Esophagus squamous epithelium (tissue), 4 donors: ENCODE measurements at regions not wholly inside any gene's neighbourhood (a gene's known extent, or its start where the extent isn't known, plus 50 kb on each side); places are given as distances from the start of the nearest gene placed in this dataset.

Source experiments
- POLR2A ChIP-seq, 4 donors: fragments of 450-650 bp; IDR thresholded peaks; one replicate each; pipeline ENCODE4 v1.6.1; 2017; ENCODE audit warnings: antibody characterized with exemption in 4 of 4, mild to moderate bottlenecking in 4 of 4, moderate library complexity in 3 of 4
- TF ChIP-seq, protein P1 (sequence below), 6 experiments: fragments of 450-650 bp in 4 of 6; fragments of 200-600 bp in 2 of 6; sonication (generic) in 2 of 6; IDR thresholded peaks; one replicate each; pipeline ENCODE4 v1.5.1; 2016 to 2019; ENCODE audit warnings: antibody characterized with exemption in 6 of 6, mild to moderate bottlenecking in 4 of 6, moderate library complexity in 4 of 6

DNA sequence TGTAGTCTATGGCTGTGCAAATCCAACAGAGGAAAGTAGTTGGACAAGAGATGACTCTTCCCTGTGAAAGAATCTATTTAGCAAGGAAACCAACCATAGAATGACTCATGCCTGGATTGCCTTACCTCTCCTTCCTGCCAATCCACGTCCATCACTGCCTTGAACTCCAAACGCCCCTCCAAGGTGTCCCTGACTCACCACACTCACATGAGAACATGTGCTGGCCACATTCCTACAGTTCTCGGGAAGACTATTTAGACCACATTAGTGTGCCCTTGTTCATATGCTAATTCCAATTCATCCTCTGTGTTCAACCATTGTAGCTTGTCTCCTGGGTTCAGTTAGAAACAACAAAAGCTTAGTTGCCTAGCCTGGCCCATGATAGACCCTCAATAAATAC, 157.3 kb downstream of the SLC30A10 start:
- TF ChIP-seq, protein P1, sequence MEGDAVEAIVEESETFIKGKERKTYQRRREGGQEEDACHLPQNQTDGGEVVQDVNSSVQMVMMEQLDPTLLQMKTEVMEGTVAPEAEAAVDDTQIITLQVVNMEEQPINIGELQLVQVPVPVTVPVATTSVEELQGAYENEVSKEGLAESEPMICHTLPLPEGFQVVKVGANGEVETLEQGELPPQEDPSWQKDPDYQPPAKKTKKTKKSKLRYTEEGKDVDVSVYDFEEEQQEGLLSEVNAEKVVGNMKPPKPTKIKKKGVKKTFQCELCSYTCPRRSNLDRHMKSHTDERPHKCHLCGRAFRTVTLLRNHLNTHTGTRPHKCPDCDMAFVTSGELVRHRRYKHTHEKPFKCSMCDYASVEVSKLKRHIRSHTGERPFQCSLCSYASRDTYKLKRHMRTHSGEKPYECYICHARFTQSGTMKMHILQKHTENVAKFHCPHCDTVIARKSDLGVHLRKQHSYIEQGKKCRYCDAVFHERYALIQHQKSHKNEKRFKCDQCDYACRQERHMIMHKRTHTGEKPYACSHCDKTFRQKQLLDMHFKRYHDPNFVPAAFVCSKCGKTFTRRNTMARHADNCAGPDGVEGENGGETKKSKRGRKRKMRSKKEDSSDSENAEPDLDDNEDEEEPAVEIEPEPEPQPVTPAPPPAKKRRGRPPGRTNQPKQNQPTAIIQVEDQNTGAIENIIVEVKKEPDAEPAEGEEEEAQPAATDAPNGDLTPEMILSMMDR (IDR thresholded peaks at IDR 0.05), result no peak
- no peak for TF ChIP-seq POLR2A (IDR thresholded peaks at IDR 0.05)
